GM10266 (cell line): ENCODE measurements at regions not wholly inside any gene's neighbourhood (a gene's known extent, or its start where the extent isn't known, plus 50 kb on each side); places are given as distances from the start of the nearest gene placed in this dataset.
A peak's percentile ranks its signal among the peaks of the same experiment; 100 is the strongest.

ENCODE experiments used
- DNase-seq: peaks from one replicate; pipeline ENCODE4 v3.0.0; 2012; ENCODE audit errors: extremely low spot score
- CTCF ChIP-seq: IDR thresholded peaks from 2 replicates; pipeline ENCODE4 v1.5.1; 2012; ENCODE audit warnings: mild to moderate bottlenecking, low read depth; ENCODE audit not compliant: control insufficient read depth, insufficient read depth; ENCODE audit errors: missing control alignments

DNA sequence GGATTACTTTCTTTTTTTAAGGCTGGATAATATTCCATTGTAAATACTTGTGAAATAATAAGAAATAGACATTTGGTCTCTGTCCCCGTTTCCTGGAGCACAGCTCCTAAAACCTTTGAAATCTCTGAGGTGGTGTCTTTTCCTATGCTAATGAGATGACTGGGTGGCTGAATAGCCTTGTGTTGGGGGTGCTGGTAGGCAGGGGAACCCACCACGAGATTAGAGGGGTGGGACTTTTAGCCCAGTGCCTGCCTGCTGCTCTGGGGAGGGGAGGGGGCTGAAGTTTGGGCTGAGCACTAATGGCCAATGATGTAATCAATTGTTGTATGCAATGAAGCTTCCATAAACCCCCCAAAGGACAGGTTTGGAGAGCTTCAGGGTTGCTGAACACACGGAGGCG lies 175.7 kb downstream of the FGF9 start:
- no peak for DNase-seq
- no peak for TF ChIP-seq CTCF

- no peak for DNase-seq
- TF ChIP-seq CTCF: peak; percentile 47
Measured at GRCh38 chr13:21849323-21849722, 178.4 kb downstream of the FGF9 start.

GRCh38 chr13:21850013-21851006 lies 179.4 kb downstream of the FGF9 start:
- no peak for TF ChIP-seq CTCF
- no peak for DNase-seq

GRCh38 chr13:21852043-21852442 lies 181.2 kb downstream of the FGF9 start:
- DNase-seq: no peak
- no peak for TF ChIP-seq CTCF

- no peak for DNase-seq
- TF ChIP-seq CTCF: no peak
Measured at GRCh38 chr13:21853779-21854178, 182.9 kb downstream of the FGF9 start.

DNA sequence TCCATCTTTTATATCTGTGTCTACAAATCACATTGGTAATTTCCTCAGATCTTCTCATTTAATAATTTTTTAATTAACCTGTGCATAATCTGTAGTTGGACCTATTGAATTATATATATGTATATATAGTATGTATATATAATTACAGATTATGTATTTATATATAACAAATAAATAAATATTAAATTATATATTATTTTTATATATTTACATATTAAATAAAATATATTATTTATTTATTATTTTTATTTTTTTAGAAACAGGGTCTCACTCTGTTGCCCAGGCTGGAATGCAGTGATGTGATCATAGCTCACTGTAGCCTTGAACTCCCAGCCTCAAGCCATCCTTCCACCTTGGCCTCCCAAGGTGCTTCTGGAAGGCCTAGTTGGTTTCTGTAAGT lies 197.9 kb downstream of the FGF9 start:
- no peak for TF ChIP-seq CTCF

DNA sequence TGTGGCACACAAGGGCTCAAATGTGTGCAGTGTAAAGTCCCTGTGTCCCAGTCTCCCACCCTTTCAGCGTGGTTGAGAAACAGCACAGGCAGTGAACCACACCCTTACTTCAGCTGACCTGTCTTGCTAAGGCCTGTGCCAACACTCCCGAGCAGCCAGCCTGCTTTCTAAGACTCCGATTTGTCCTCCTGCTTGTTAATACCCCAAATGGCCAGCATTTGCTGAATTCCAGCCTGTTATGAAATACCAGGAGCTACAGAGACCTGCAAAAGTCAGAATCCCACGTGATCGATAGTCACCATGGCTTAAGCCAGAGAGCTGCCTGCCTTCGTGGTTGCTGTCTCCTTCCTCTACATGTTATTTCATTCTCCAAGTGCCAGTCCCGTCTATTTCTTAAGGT lies 200.5 kb downstream of the FGF9 start:
- DNase-seq: no peak
- TF ChIP-seq CTCF: no peak

More for the DNA sequence above, 197.9 kb downstream of the FGF9 start:
- no peak for DNase-seq
